ENCODE measurements at regions not wholly inside any gene's neighbourhood (a gene's known extent, or its start where the extent isn't known, plus 50 kb on each side); places are given as distances from the start of the nearest gene placed in this dataset.

GRCh38 chr21:31577271-31577670 is 82.2 kb upstream of the SOD1 start:
- DNase-seq (ENCODE audit: low spot score) = no peak
- H3K27me3 ChIP-seq = no peaks in the 10 kb centered on the region
- TF ChIP-seq CTCF (IDR thresholded peaks at IDR 0.05) = no peak

GRCh38 chr21:31576428-31576827 is 83.1 kb upstream of the SOD1 start:
- TF ChIP-seq CTCF (IDR thresholded peaks at IDR 0.05) = no peak
- H3K4me3 ChIP-seq = no peak overlapping the region

More at GRCh38 chr21:31577271-31577670, 82.2 kb upstream of the SOD1 start:
- Histone ChIP-seq H3K27ac (no peak overlapping the region), H3K4me3 (no peak overlapping the region), H3K4me1 (no peaks in the 10 kb centered on the region), H3K9me3 (peaks cover 0 to 8% of the 10 kb centered on the region in 2 donors), H3K36me3 (no peaks in the 10 kb centered on the region)

GRCh38 chr21:31573217-31573616 is 86.3 kb upstream of the SOD1 start:
- H3K36me3 ChIP-seq = no peaks in the 10 kb centered on the region
- no peak overlapping the region for H3K4me3 ChIP-seq
- no peak overlapping the region for H3K27ac ChIP-seq
- H3K27me3 ChIP-seq = no peaks in the 10 kb centered on the region
- peaks cover 0 to 8% of the 10 kb centered on the region in 2 donors for H3K9me3 ChIP-seq
- no peak for TF ChIP-seq CTCF (IDR thresholded peaks at IDR 0.05)
- no peaks in the 10 kb centered on the region for H3K4me1 ChIP-seq
- DNase-seq (ENCODE audit: low spot score) = no peak

More at GRCh38 chr21:31576428-31576827, 83.1 kb upstream of the SOD1 start:
- Histone ChIP-seq H3K27me3 (no peaks in the 10 kb centered on the region), H3K4me1 (no peaks in the 10 kb centered on the region), H3K27ac (no peak overlapping the region), H3K36me3 (no peaks in the 10 kb centered on the region), H3K9me3 (peaks cover 0 to 8% of the 10 kb centered on the region in 2 donors)
- DNase-seq (ENCODE audit: low spot score) = no peak

- H3K27me3 ChIP-seq = no peaks in the 10 kb centered on the region
- TF ChIP-seq CTCF (IDR thresholded peaks at IDR 0.05) = no peak
- H3K27ac ChIP-seq = no peak overlapping the region
- no peak overlapping the region for H3K4me3 ChIP-seq
- peaks cover 0 to 8% of the 10 kb centered on the region in 2 donors for H3K9me3 ChIP-seq
- DNase-seq (ENCODE audit: low spot score) = no peak
- no peaks in the 10 kb centered on the region for H3K4me1 ChIP-seq
- no peaks in the 10 kb centered on the region for H3K36me3 ChIP-seq
Observed at GRCh38 chr21:31571879-31572278, 87.6 kb upstream of the SOD1 start.

- no peak for TF ChIP-seq CTCF (IDR thresholded peaks at IDR 0.05)
- DNase-seq (ENCODE audit: low spot score) = no peak
- Histone ChIP-seq H3K9me3 (peaks cover 0 to 8% of the 10 kb centered on the region in 2 donors), H3K27me3 (no peaks in the 10 kb centered on the region), H3K4me3 (no peak overlapping the region), H3K27ac (no peak overlapping the region), H3K36me3 (no peaks in the 10 kb centered on the region), H3K4me1 (no peaks in the 10 kb centered on the region)
Observed at GRCh38 chr21:31570824-31571566, 88.5 kb upstream of the SOD1 start.

- Histone ChIP-seq H3K4me1 (no peaks in the 10 kb centered on the region), H3K4me3 (no peak overlapping the region), H3K27me3 (no peaks in the 10 kb centered on the region), H3K9me3 (no peaks in the 10 kb centered on the region), H3K36me3 (no peaks in the 10 kb centered on the region), H3K27ac (no peak overlapping the region)
- DNase-seq (ENCODE audit: low spot score) = no peak
- no peak for TF ChIP-seq CTCF (IDR thresholded peaks at IDR 0.05)
Observed at GRCh38 chr21:31566611-31567010, 92.9 kb upstream of the SOD1 start.

Measured in right atrium auricular region (tissue), 2 donors.